ENCODE measurements at regions not wholly inside any gene's neighbourhood (a gene's known extent, or its start where the extent isn't known, plus 50 kb on each side); places are given as distances from the start of the nearest gene placed in this dataset.

GRCh38 chr14:89618330-89618708, 201.3 kb upstream of the FOXN3 start:
- H3K36me3 ChIP-seq (ENCODE audit: insufficient read depth in 1 of 2, low read depth in 1 of 2), result no peaks in the 10 kb centered on the region
- no peak for DNase-seq
- peak overlapping the region; percentile 80 for H3K4me3 ChIP-seq
- WGBS, 3 donors, result 0 to 1% (median 0%) methylated on average over 6 of the region's 6 CpGs
- peaks cover 31% of the 10 kb centered on the region for H3K4me1 ChIP-seq
- TF ChIP-seq CTCF (IDR thresholded peaks at IDR 0.05), result no peak
- peak overlapping the region; percentile 80 for H3K27ac ChIP-seq
- H3K9me3 ChIP-seq, result no peaks in the 10 kb centered on the region
- intact Hi-C loops (cut with DNase I), result loop anchor here (5.0 kb wide), 5 partner anchors 36 to 431 kb away; partner anchors contain the start of gene FOXN3 (in 1 of the 2)
- no peaks in the 10 kb centered on the region for H3K27me3 ChIP-seq (ENCODE audit: insufficient read depth in 3 of 3, low read length in 2 of 3)
- ATAC-seq, result peak in 3 of 4 donors; percentile 43 to 57 (median 51)

DNA sequence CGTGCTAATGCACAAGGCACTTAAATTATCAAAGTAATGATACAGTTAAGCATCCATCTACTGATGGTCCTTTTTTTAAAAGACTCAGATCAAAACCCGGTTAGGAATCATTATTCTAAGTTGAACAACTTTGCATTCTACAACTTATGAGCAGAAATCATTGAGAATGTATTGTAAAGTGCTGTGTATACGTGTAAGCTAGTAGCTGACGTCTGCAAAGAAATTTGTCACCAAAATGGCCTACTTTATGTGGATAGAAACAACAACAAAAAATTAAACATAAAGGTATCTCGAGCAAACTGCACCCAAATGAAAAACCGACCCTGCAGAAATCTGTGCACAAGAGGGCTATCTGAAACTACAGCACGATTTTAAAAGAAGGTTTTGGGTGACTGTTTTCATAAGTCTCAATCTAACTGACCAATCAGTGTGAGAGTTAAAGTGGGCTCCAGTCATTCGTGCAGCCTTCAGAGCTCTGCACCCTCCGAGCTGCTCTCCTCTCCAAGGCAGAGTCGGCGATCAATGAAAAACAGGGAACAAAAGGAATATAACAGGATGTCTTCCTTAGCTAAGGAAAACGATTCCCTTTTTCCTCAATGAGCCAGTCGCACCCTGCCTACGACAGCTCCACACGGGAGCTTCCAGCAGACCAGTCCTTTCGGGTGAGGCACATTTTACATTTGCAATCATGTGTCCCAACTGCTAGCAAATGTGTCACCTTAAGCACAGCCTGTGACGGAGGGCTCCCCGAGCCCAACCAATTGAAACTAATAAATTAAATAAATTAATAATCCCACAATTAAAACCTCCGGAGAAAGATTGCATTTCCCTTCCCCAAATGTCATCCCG, 200.7 kb upstream of the FOXN3 start:
- ATAC-seq (peak; percentile 78 to 91 (median 84)), DNase-seq (peak in 1 of 2 donors; percentile 24)
- Histone ChIP-seq H3K36me3 (ENCODE audit: insufficient read depth in 1 of 2, low read depth in 1 of 2) (no peaks in the 10 kb centered on the region), H3K4me1 (peaks cover 31% of the 10 kb centered on the region), H3K4me3 (peak overlapping the region; percentile 80), H3K27ac (peak overlapping the region; percentile 80), H3K27me3 (ENCODE audit: insufficient read depth in 3 of 3, low read length in 2 of 3) (no peaks in the 10 kb centered on the region), H3K9me3 (no peaks in the 10 kb centered on the region)
- no peak for TF ChIP-seq CTCF (IDR thresholded peaks at IDR 0.05)
- 1 to 3% (median 1%) methylated on average over 20 of the region's 20 CpGs for WGBS, 3 donors
- intact Hi-C loops (cut with DNase I), result loop anchor here (5.0 kb wide), 5 partner anchors 35 to 430 kb away; partner anchors contain the start of gene FOXN3 (in 1 of the 2)

DNA sequence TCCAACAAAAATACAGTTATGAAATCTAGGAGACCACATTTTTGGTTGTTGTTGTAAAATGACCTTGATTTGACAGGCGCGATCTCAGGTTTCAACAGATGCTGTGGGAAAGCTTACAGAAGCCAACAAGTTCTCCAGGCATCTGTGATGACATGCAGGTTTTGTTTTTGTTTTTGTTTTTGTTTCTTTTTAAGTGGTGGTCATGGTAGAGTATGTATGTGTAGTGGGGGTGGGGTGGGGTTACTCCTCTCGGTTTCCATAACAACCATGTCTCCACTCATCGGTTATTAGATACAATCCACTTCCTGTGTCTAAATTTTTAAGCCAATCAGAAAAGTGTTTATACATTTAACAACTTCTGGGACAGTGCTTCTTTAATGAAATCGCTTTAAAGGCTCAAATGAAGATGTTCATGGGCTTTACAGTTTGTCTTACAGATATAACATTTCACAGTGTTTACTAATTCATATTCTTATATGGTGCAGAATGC, 199.9 kb upstream of the FOXN3 start:
- intact Hi-C loops (cut with DNase I), result loop anchor here (5.0 kb wide), 5 partner anchors 35 to 430 kb away; partner anchors contain the start of gene FOXN3 (in 1 of the 2)
- Histone ChIP-seq H3K36me3 (ENCODE audit: insufficient read depth in 1 of 2, low read depth in 1 of 2) (no peaks in the 10 kb centered on the region), H3K27ac (peak overlapping the region; percentile 80), H3K9me3 (no peaks in the 10 kb centered on the region), H3K4me1 (peaks cover 31% of the 10 kb centered on the region), H3K27me3 (ENCODE audit: insufficient read depth in 3 of 3, low read length in 2 of 3) (no peaks in the 10 kb centered on the region), H3K4me3 (peak overlapping the region; percentile 80)
- 4 to 9% (median 6%) methylated on average over 5 of the region's 5 CpGs for WGBS, 3 donors
- TF ChIP-seq CTCF (IDR thresholded peaks at IDR 0.05), result no peak
- DNase-seq (no peak), ATAC-seq (no peak)

GRCh38 chr14:89616425-89616824, 199.4 kb upstream of the FOXN3 start:
- intact Hi-C loops (cut with DNase I), result loop anchor here (5.0 kb wide), 5 partner anchors 34 to 429 kb away; partner anchors contain the start of gene FOXN3 (in 1 of the 2)
- DNase-seq (no peak), ATAC-seq (no peak)
- peak overlapping the region; percentile 80 for H3K27ac ChIP-seq
- no peaks in the 10 kb centered on the region for H3K36me3 ChIP-seq (ENCODE audit: insufficient read depth in 1 of 2, low read depth in 1 of 2)
- 21 to 32% (median 22%) methylated on average over 2 of the region's 2 CpGs for WGBS, 3 donors
- H3K4me3 ChIP-seq, result no peak overlapping the region
- no peaks in the 10 kb centered on the region for H3K9me3 ChIP-seq
- peaks cover 31% of the 10 kb centered on the region for H3K4me1 ChIP-seq
- no peaks in the 10 kb centered on the region for H3K27me3 ChIP-seq (ENCODE audit: insufficient read depth in 3 of 3, low read length in 2 of 3)
- TF ChIP-seq CTCF (IDR thresholded peaks at IDR 0.05), result no peak

All from psoas muscle (tissue), 7 donors.